Dedifferentiated amniotic fluid mesenchymal stem cell (primary cell): ENCODE measurements at regions not wholly inside any gene's neighbourhood (a gene's known extent, or its start where the extent isn't known, plus 50 kb on each side); places are given as distances from the start of the nearest gene placed in this dataset.

Source experiments
- DNase-seq: peaks from one replicate; pipeline ENCODE4 v3.0.0-alpha.2; 2016; ENCODE audit errors: extremely low spot score

DNA sequence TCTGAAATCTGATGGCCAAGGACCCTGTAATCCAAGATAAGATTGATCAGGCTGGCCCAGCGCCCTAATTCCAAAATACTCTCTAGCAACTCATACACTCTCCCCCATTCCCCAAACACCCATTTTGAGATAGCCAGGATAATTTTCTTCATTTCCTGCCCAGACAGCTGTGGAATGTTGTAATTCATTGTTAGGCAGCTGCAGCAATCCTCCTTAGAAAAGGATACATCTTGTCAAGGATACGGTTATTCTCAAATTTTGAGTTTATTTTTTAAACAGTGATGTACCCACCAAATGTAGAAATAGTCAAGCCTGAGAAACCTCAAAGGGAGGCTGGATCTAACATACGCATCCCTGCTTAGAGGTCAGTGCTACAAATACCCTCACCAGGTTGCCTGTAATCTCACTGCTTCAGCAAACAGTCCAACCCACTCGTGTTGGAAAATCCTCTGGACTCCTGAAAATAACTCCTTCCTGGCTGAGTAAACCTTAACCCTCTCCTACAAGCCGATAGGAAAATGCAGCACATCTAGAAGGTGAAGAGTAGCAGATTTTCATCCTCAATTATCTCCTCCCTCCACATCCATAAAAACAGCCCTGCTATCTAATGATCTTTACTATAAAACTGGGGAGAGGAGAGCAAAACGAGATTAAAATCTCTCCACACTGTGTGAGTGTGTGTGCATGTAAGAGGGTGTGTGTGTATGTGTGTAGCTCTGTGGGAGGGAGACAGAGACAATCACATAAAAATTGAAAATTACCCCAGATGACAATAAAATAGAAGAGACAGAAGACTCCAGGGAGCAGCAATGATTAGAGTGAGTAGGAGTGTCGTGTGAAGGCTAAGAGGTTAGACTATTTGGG, 683.1 kb downstream of the DIAPH3 start:
- DNase-seq: no peak

DNA sequence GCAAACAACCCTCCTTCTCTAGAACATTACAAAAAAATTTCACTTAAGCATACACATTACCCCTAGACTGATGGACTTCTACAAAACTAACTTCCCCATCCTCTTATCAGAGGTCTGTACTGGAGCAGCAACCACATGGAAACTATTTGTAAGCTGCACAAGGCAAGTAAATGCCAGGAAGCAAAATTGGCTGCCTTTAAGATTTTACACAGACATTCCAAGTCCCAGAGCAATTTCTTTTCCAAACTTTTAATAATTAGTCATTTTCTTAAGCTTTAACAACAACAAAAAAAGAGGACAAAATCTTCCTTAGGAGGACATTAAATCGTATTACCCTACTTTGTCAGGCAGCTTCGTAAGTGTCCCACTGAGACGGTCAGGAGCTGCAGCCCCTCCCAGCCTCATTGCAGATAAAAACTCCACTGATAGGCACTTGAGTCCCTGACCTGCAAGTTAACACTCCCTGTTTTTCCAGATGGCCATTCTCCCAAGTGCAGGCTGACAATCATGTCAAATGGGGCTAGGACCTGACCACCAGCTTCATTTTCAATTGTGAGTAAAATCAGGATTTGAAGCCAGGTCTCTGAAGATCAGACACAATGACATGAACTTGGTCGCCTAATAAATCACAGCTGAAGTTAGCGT, 680.1 kb downstream of the DIAPH3 start:
- DNase-seq: no peak

DNA sequence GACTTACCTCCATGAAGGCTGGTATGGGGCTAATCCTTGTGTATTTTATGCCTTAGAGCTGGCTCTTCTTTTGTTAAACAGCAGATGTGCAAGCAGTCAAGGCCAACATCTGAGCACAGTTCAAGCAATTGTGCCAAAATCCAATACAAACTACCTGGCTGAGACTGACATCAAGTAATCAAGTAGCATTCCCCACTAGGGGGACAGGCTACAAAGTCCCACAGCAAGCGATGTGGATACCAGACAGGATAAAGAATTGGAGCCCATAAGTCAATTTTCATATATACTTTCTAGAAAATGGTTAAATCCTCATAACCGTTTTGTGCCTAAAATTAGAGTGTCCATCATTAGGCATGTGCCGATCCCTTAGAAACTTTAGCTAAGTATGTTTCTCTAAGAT, 675.8 kb downstream of the DIAPH3 start:
- DNase-seq: no peak

GRCh38 chr13:59488436-59488835, 675.3 kb downstream of the DIAPH3 start:
- no peak for DNase-seq

DNA sequence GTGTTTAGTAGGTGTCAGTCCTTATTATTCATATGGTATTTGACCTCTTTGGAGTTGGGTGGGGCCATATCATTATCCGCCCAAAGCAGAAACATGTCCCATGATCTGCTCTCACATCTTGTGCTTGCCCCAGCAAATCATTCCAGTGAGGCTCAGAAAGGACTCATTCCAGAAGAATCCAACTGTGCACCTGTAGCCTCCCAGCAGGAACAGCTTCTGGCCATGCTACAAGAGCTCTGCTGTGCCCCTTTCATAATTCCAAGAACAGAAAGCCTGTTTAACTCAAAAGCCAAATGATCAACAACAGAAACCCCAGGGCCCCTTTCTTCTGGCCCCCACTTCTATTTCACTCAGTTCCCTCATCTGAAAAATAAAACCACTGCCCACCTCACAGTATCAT, 673.1 kb downstream of the DIAPH3 start:
- no peak for DNase-seq

DNA sequence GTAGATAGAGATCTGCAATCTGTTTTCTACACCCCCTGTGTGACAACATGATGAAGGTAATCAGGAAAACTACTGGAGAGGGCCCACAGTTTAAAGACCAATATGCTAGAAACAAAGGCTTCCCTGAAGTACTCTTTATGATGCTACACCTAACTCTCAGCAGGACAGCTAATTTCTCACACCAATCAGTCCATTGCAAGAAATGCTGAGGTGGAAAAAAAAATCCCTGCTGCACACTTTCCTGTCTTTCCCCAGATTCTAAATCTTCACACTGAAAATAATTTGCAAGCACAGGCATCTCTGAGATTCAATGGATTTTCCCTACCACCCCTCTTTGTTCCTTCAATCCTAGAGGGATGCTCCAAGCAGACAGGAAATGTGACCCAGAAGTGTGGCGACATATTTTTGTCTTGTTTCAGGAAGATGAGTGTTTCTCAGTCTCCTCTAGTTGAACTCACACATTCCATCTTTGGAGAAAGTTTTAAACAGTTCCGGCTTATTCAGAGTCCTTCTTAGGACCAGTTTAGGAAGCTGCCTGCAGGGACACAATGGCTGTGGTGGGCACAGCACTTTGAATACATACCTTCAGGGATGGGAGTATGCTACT, 671.6 kb downstream of the DIAPH3 start:
- DNase-seq: no peak

- no peak for DNase-seq
Measured at GRCh38 chr13:59493436-59493965, 670.2 kb downstream of the DIAPH3 start.

- DNase-seq: no peak
Measured at GRCh38 chr13:59494151-59494550, 669.6 kb downstream of the DIAPH3 start.

DNA sequence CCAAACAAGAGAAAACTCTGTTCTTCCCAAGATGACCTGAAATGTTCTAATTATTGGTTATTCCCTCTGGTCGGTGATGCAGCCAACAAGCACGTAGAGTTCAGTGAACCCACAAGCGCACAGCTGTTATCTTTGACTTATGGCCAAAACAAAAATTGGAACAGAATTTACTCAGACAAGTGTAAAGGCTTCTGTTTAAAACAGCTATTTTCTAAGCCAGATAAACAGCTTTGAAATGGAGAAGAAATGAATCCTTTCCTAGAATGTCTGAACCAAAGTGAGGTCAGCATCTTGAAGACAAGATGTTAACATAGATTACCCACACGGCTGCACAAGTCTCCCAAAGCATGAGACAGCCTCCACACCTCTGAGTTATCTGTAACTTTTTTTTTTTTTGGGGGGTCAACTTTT, 669.2 kb downstream of the DIAPH3 start:
- DNase-seq: peak; percentile 47

DNA sequence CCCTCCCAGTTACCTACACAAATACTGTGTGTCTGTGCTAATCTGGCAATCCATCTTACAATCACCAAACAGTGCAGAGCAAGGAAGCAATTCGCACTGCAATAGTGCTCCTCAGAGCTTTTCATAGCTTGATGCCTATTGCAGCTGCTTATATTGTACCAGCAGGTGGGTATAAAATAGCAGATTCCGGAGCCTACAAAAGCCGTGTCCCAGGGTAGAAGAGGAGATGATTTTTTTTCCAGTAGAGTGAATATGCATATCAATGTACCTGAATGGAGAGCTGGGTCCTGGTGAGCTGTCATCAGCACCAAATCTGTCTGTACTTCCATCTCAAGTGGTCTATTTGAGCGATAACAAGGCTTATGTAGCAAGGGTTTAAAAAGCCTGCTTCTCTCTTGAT, 668.4 kb downstream of the DIAPH3 start:
- no peak for DNase-seq

- no peak for DNase-seq
Measured at GRCh38 chr13:59495936-59496512, 667.7 kb downstream of the DIAPH3 start.

DNA sequence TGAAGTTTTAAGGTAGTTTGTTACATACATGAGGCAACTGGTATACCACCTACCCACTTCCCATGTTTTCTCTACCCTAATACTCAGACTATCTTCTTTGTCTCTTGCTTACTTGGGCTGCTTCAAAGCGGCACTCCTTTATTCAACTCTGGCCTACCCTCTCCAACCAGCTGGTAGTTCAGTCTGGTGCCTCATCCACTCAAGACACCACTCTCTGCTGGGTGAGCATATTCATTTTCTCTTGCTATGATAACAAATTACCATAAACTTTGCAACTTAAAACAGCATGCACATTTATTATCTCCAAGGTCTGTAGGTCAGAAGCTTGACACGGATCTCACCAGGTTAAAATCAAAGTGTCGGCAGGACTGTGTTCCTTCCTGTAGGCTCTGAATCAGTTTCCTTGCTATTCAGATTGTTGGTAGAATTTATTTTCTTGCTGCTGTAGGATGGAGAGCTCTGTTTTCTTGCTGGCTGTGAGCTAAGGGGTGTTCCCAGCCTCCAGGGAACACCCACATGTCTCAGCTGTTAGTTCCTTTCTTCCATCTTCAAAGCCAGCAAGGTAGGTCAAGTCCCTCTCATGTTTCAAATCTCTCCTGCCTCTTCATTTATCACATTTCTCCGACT, 666.0 kb downstream of the DIAPH3 start:
- no peak for DNase-seq

DNA sequence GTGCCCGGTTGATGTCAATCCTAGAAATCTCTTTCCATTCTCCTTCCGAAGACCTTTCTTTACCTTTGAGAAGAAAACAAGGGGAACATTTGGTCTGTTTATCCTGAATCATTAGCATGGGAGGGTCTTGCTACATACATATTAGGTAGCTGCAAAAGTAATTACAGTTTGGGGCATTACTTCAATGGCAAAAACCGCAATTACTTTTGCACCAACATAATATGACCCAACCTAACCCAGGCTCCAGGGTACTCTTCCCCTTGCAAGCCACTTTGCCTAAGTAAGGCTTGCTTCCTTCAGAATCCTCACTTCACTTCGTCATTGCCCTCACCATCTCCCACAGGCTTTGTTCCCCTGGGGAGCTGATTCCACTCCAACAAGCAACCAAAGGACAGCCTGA, 662.7 kb downstream of the DIAPH3 start:
- DNase-seq: no peak

DNA sequence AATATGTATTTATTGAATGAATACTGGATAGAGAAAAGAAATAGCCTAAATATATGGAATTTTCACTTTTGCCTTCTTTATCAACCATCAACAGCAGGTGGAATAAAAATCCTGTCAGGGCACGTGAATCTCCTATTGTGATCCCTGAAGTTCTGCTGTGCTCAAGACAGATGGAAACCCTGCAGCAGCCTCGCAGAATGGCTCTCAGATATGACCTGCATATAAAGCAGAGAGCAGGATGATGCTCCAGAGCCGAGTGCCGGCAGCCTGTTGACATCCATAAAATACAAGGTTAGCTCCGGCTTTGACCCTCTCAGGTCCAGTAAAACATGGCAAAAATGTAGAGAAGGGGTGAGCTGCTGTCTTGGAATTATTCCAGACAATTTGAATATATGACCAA, 659.3 kb downstream of the DIAPH3 start:
- DNase-seq: no peak

GRCh38 chr13:59510386-59510785, 653.3 kb downstream of the DIAPH3 start:
- no peak for DNase-seq

DNA sequence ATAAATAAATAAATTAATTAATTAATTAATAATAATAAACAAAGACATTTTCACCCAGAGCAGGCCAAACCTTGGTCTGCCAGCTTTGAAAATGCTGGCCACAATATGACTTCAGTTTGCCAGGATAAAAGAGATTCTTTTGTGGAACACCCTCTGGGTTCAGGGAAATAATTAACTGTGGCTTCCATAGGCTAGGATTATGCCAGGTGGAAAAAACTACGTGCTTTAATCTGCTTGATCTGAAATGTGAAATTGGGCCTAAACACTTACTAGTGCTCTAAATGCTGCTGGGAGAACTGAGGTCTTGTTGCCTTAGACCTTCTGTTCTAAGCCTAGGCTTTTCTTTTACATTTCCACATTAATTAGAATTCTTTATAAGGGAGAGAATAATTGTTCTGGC, 650.0 kb downstream of the DIAPH3 start:
- no peak for DNase-seq

GRCh38 chr13:59514316-59514715, 649.4 kb downstream of the DIAPH3 start:
- DNase-seq: no peak

GRCh38 chr13:59519819-59520218, 643.9 kb downstream of the DIAPH3 start:
- DNase-seq: no peak

GRCh38 chr13:59521549-59521948, 642.2 kb downstream of the DIAPH3 start:
- no peak for DNase-seq

- no peak for DNase-seq
Measured at GRCh38 chr13:59522652-59523051, 641.1 kb downstream of the DIAPH3 start.

DNA sequence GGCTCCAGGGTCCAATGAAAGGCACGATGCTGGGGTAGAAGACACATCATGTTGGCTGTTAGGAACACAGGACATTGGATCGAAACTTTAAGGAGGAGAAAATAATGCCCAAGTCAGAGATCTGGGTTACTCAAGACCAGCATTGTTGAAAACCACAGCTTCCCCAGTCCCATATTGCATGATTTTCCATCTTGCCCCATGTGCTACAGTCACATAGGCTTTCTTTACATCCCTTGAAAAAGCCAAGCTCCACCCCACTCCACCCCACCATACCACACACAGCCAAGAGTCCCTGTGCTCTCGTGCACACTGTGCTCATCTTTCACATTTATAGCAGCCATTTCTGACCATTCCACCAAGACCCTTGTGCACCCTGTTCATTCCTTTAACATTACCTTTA, 636.2 kb downstream of the DIAPH3 start:
- no peak for DNase-seq

DNA sequence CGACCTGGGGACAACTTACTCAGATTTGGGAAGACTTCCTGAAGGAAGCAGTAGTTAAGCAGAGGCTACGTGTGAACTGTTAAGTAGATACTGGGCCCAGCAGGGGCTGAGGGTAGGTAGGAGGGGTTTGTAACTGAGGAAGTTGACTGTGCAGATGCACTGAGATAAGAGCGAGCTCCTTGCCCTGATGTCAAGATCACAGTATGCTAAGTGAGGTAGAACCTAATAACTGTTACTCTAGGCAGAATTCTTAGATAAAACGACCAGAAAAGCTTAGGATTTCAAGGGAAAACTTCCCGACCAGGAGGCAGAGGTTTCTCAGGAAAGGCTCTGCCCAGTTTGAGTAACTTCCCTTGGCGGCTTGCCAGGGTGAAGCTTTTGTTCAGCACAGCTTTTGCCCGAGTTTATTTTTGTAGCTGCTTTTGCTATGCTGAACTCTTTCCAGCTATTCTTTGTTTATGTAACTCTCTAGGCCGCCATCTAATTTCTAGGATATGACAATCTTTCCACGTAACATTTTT, 632.1 kb downstream of the DIAPH3 start:
- DNase-seq: peak; percentile 83
